ENCODE measurements at regions not wholly inside any gene's neighbourhood (a gene's known extent, or its start where the extent isn't known, plus 50 kb on each side); places are given as distances from the start of the nearest gene placed in this dataset.

GRCh38 chr9:11206925-11207324 is 594.1 kb upstream of the PTPRD start:
- H3K27me3 ChIP-seq (ENCODE audit: insufficient read depth, low read length, poor library complexity): no peaks in the 10 kb centered on the region
- H3K4me2 ChIP-seq (ENCODE audit: insufficient read depth, low read length): no peak overlapping the region
- no peak overlapping the region for H3K9ac ChIP-seq (ENCODE audit: low read depth, low read length)
- H4K20me1 ChIP-seq (ENCODE audit: insufficient read depth, low read length): no peaks in the 10 kb centered on the region
- no peaks in the 10 kb centered on the region for H3K36me3 ChIP-seq (ENCODE audit: insufficient read depth, low read length)
- TF ChIP-seq, protein P1, sequence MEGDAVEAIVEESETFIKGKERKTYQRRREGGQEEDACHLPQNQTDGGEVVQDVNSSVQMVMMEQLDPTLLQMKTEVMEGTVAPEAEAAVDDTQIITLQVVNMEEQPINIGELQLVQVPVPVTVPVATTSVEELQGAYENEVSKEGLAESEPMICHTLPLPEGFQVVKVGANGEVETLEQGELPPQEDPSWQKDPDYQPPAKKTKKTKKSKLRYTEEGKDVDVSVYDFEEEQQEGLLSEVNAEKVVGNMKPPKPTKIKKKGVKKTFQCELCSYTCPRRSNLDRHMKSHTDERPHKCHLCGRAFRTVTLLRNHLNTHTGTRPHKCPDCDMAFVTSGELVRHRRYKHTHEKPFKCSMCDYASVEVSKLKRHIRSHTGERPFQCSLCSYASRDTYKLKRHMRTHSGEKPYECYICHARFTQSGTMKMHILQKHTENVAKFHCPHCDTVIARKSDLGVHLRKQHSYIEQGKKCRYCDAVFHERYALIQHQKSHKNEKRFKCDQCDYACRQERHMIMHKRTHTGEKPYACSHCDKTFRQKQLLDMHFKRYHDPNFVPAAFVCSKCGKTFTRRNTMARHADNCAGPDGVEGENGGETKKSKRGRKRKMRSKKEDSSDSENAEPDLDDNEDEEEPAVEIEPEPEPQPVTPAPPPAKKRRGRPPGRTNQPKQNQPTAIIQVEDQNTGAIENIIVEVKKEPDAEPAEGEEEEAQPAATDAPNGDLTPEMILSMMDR (IDR thresholded peaks at IDR 0.05; ENCODE audit: borderline replicate concordance, extremely low read depth, low read length, poor library complexity, severe bottlenecking): no peak
- no peak for TF ChIP-seq EZH2 (IDR thresholded peaks at IDR 0.05; ENCODE audit: borderline replicate concordance, low read depth, low read length, severe bottlenecking)
- no peak overlapping the region for H3K4me3 ChIP-seq (ENCODE audit: low read depth in 1 of 2, low read length in 2 of 2)
- no peak overlapping the region for H2AFZ ChIP-seq (ENCODE audit: low read depth, low read length)
- ATAC-seq (ENCODE audit: insufficient read depth, low read depth): no peak
- H3K27ac ChIP-seq (ENCODE audit: low read length): no peak overlapping the region
- no peaks in the 10 kb centered on the region for H3K4me1 ChIP-seq (ENCODE audit: insufficient read depth, low read length)
- H3K79me2 ChIP-seq (ENCODE audit: insufficient read depth, low read length): no peaks in the 10 kb centered on the region
- no peak for DNase-seq
- no peaks in the 10 kb centered on the region for H3K9me3 ChIP-seq (ENCODE audit: insufficient read depth, low read length, severe bottlenecking)

DNA sequence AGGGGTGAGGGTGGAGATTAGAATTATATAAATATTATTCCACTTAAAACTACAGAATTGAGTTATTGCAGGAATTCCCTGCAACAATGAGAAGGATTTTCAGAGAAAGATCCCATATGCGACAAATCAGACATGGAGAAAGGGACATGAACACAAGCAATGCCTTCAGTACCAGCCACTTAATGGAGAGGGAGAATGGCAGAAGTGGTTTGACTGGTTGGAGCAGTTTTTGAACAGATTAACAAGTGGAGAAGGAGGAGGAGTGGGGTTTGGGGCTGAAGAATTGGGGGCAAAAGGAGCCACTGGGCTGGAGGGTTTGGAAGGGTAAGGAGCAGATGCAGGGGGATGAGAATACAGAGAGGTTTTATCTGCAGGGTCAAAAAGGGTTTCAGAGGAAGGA is 620.9 kb upstream of the PTPRD start:
- Histone ChIP-seq H4K20me1 (ENCODE audit: insufficient read depth, low read length) (no peaks in the 10 kb centered on the region), H3K27ac (ENCODE audit: low read length) (no peak overlapping the region), H3K9ac (ENCODE audit: low read depth, low read length) (no peak overlapping the region), H2AFZ (ENCODE audit: low read depth, low read length) (no peak overlapping the region), H3K79me2 (ENCODE audit: insufficient read depth, low read length) (no peaks in the 10 kb centered on the region), H3K9me3 (ENCODE audit: insufficient read depth, low read length, severe bottlenecking) (no peaks in the 10 kb centered on the region), H3K36me3 (ENCODE audit: insufficient read depth, low read length) (no peaks in the 10 kb centered on the region), H3K4me3 (ENCODE audit: low read depth in 1 of 2, low read length in 2 of 2) (no peak overlapping the region), H3K4me2 (ENCODE audit: insufficient read depth, low read length) (no peak overlapping the region), H3K27me3 (ENCODE audit: insufficient read depth, low read length, poor library complexity) (no peaks in the 10 kb centered on the region), H3K4me1 (ENCODE audit: insufficient read depth, low read length) (no peaks in the 10 kb centered on the region)
- no peak for TF ChIP-seq EZH2 (IDR thresholded peaks at IDR 0.05; ENCODE audit: borderline replicate concordance, low read depth, low read length, severe bottlenecking)
- TF ChIP-seq, protein P1 (IDR thresholded peaks at IDR 0.05; ENCODE audit: borderline replicate concordance, extremely low read depth, low read length, poor library complexity, severe bottlenecking): no peak
- ATAC-seq (ENCODE audit: insufficient read depth, low read depth) (no peak), DNase-seq (no peak)

DNA sequence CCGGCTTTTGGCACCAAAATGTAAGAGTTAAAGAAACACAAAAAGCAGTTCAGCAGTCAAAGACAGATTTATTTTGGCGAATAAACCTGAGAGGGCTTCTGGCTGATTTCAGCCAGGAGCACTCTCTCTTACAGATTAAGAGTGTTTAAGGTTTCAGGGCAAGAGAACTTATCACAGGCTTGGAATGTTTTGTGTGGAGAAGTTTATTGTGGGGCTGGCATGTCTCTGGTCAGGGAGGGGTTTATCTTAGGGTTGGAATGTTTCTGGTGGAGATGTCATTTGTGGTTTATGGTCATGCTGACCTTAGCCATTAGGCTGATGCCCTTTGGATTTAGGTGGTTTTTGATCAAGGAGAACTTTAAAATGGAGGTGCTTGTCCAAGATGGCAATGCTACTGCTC is 622.3 kb upstream of the PTPRD start:
- no peak for ATAC-seq (ENCODE audit: insufficient read depth, low read depth)
- H3K9me3 ChIP-seq (ENCODE audit: insufficient read depth, low read length, severe bottlenecking): no peaks in the 10 kb centered on the region
- H3K4me2 ChIP-seq (ENCODE audit: insufficient read depth, low read length): no peak overlapping the region

More for the DNA sequence above, 622.3 kb upstream of the PTPRD start:
- H3K79me2 ChIP-seq (ENCODE audit: insufficient read depth, low read length): no peaks in the 10 kb centered on the region
- no peaks in the 10 kb centered on the region for H4K20me1 ChIP-seq (ENCODE audit: insufficient read depth, low read length)
- no peak for DNase-seq
- no peak overlapping the region for H3K9ac ChIP-seq (ENCODE audit: low read depth, low read length)
- no peak overlapping the region for H3K27ac ChIP-seq (ENCODE audit: low read length)
- H3K4me3 ChIP-seq (ENCODE audit: low read depth in 1 of 2, low read length in 2 of 2): no peak overlapping the region
- H3K27me3 ChIP-seq (ENCODE audit: insufficient read depth, low read length, poor library complexity): no peaks in the 10 kb centered on the region
- no peak for TF ChIP-seq EZH2 (IDR thresholded peaks at IDR 0.05; ENCODE audit: borderline replicate concordance, low read depth, low read length, severe bottlenecking)
- TF ChIP-seq, protein P1 (IDR thresholded peaks at IDR 0.05; ENCODE audit: borderline replicate concordance, extremely low read depth, low read length, poor library complexity, severe bottlenecking): no peak
- H2AFZ ChIP-seq (ENCODE audit: low read depth, low read length): no peak overlapping the region
- no peaks in the 10 kb centered on the region for H3K4me1 ChIP-seq (ENCODE audit: insufficient read depth, low read length)
- no peaks in the 10 kb centered on the region for H3K36me3 ChIP-seq (ENCODE audit: insufficient read depth, low read length)
